ENCODE measurements at regions not wholly inside any gene's neighbourhood (a gene's known extent, or its start where the extent isn't known, plus 50 kb on each side); places are given as distances from the start of the nearest gene placed in this dataset.

DNA sequence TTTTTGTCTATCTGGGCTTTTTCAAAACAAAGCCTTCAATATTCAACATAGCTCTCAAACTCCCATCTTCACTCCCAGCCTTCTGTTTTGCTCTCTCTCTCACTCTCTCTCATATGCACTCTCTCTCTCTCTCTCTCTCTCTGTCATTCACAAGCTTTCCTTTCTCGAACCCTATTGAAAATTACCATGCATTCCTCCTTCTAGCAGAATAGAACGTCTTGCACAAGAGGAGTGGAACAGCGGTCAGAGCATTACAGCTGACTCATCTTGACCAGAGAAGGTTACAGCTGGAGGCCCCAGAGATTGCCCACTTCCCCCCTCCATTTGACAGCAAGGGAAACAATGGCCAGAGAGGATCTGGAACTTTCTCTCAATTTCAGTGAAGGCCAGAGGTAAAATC, 51.0 kb upstream of the LIFR start:
- Histone ChIP-seq H3K27ac (ENCODE audit: insufficient read depth in 1 of 2, low read depth in 1 of 2, low read length in 2 of 2, poor library complexity in 1 of 2, severe bottlenecking in 2 of 2) (no peak overlapping the region), H3K27me3 (replicated peaks in 2 of 5; ENCODE audit: control insufficient read depth in 4 of 5, insufficient read depth in 5 of 5, low read length in 4 of 5) (peaks cover 0 to 17% (median 0%) of the 10 kb centered on the region in 5 experiments), H3K4me3 (ENCODE audit: control insufficient read depth in 1 of 7, extremely low read depth in 1 of 7, insufficient read depth in 4 of 7, low read depth in 2 of 7, low read length in 6 of 7) (no peak overlapping the region), H3K9me3 (ENCODE audit: control extremely low read depth in 1 of 5, control insufficient read depth in 4 of 5, insufficient read depth in 2 of 5, low read depth in 1 of 5, low read length in 4 of 5) (no peaks in the 10 kb centered on the region), H3K4me1 (ENCODE audit: control extremely low read depth in 1 of 4, control insufficient read depth in 4 of 4, insufficient read depth in 4 of 4, low read length in 3 of 4) (no peaks in the 10 kb centered on the region), H3K36me3 (ENCODE audit: control insufficient read depth in 4 of 4, insufficient read depth in 4 of 4, low read length in 3 of 4) (no peaks in the 10 kb centered on the region)
- CTCF ChIA-PET = no interaction called here
- peak in 1 of 3 donors; percentile 6 for DNase-seq
- POLR2A ChIA-PET = no interaction called here
- WGBS (ENCODE audit: insufficient coverage) = 4% methylated on average over 3 of the region's 3 CpGs

- DNase-seq = no peak
- H3K36me3 ChIP-seq (ENCODE audit: control insufficient read depth in 4 of 4, insufficient read depth in 4 of 4, low read length in 3 of 4) = no peaks in the 10 kb centered on the region
- H3K27me3 ChIP-seq (replicated peaks in 2 of 5; ENCODE audit: control insufficient read depth in 4 of 5, insufficient read depth in 5 of 5, low read length in 4 of 5) = peaks cover 0 to 12% (median 5%) of the 10 kb centered on the region in 5 experiments
- CTCF ChIA-PET = no interaction called here
- WGBS (ENCODE audit: insufficient coverage) = no CpG with 5 or more reads among the region's 5 CpGs
- H3K4me1 ChIP-seq (ENCODE audit: control extremely low read depth in 1 of 4, control insufficient read depth in 4 of 4, insufficient read depth in 4 of 4, low read length in 3 of 4) = no peaks in the 10 kb centered on the region
- H3K9me3 ChIP-seq (ENCODE audit: control extremely low read depth in 1 of 5, control insufficient read depth in 4 of 5, insufficient read depth in 2 of 5, low read depth in 1 of 5, low read length in 4 of 5) = no peaks in the 10 kb centered on the region
- H3K27ac ChIP-seq (ENCODE audit: insufficient read depth in 1 of 2, low read depth in 1 of 2, low read length in 2 of 2, poor library complexity in 1 of 2, severe bottlenecking in 2 of 2) = no peak overlapping the region
- POLR2A ChIA-PET = no interaction called here
- H3K4me3 ChIP-seq (ENCODE audit: control insufficient read depth in 1 of 7, extremely low read depth in 1 of 7, insufficient read depth in 4 of 7, low read depth in 2 of 7, low read length in 6 of 7) = no peak overlapping the region
These were observed 51.6 kb upstream of the LIFR start for GRCh38 chr5:38607930-38608564.

DNA sequence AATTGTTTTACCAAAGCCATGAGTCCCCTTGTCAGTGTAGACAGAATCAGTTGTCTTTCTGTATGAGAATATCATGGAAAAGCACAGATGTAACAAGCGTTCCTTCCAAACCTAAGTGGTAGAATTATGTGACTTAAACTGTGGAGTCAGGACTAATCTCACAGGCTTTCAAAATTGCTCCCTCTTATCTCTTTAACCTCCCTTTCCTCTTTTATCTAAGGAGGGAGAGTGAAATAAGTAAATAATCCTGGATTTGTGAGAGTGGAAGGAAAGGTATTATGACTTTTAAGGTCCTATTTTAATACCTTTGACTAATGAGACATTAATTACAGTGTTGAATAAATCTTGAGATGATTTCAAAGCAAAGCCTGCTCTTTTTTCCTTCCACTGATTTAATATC, 52.4 kb upstream of the LIFR start:
- WGBS (ENCODE audit: insufficient coverage) = no CpG with 5 or more reads among the region's 1 CpG
- Histone ChIP-seq H3K4me1 (ENCODE audit: control extremely low read depth in 1 of 4, control insufficient read depth in 4 of 4, insufficient read depth in 4 of 4, low read length in 3 of 4) (no peaks in the 10 kb centered on the region), H3K36me3 (ENCODE audit: control insufficient read depth in 4 of 4, insufficient read depth in 4 of 4, low read length in 3 of 4) (no peaks in the 10 kb centered on the region), H3K9me3 (ENCODE audit: control extremely low read depth in 1 of 5, control insufficient read depth in 4 of 5, insufficient read depth in 2 of 5, low read depth in 1 of 5, low read length in 4 of 5) (no peaks in the 10 kb centered on the region), H3K27me3 (replicated peaks in 2 of 5; ENCODE audit: control insufficient read depth in 4 of 5, insufficient read depth in 5 of 5, low read length in 4 of 5) (peaks cover 0 to 11% (median 6%) of the 10 kb centered on the region in 5 experiments), H3K4me3 (ENCODE audit: control insufficient read depth in 1 of 7, extremely low read depth in 1 of 7, insufficient read depth in 4 of 7, low read depth in 2 of 7, low read length in 6 of 7) (no peak overlapping the region), H3K27ac (ENCODE audit: insufficient read depth in 1 of 2, low read depth in 1 of 2, low read length in 2 of 2, poor library complexity in 1 of 2, severe bottlenecking in 2 of 2) (no peak overlapping the region)
- POLR2A ChIA-PET = no interaction called here
- DNase-seq = no peak
- CTCF ChIA-PET = no interaction called here

- H3K4me3 ChIP-seq (ENCODE audit: control insufficient read depth in 1 of 7, extremely low read depth in 1 of 7, insufficient read depth in 4 of 7, low read depth in 2 of 7, low read length in 6 of 7) = no peak overlapping the region
- H3K27me3 ChIP-seq (replicated peaks in 2 of 5; ENCODE audit: control insufficient read depth in 4 of 5, insufficient read depth in 5 of 5, low read length in 4 of 5) = peaks cover 0 to 10% (median 6%) of the 10 kb centered on the region in 5 experiments
- no peak for DNase-seq
- no peaks in the 10 kb centered on the region for H3K4me1 ChIP-seq (ENCODE audit: control extremely low read depth in 1 of 4, control insufficient read depth in 4 of 4, insufficient read depth in 4 of 4, low read length in 3 of 4)
- H3K36me3 ChIP-seq (ENCODE audit: control insufficient read depth in 4 of 4, insufficient read depth in 4 of 4, low read length in 3 of 4) = no peaks in the 10 kb centered on the region
- no peak overlapping the region for H3K27ac ChIP-seq (ENCODE audit: insufficient read depth in 1 of 2, low read depth in 1 of 2, low read length in 2 of 2, poor library complexity in 1 of 2, severe bottlenecking in 2 of 2)
- H3K9me3 ChIP-seq (ENCODE audit: control extremely low read depth in 1 of 5, control insufficient read depth in 4 of 5, insufficient read depth in 2 of 5, low read depth in 1 of 5, low read length in 4 of 5) = peaks cover 0 to 5% (median 2%) of the 10 kb centered on the region in 5 experiments
- ChIA-PET CTCF (no interaction called here), POLR2A (no interaction called here)
These were observed 56.4 kb upstream of the LIFR start for GRCh38 chr5:38612851-38613250.

DNA sequence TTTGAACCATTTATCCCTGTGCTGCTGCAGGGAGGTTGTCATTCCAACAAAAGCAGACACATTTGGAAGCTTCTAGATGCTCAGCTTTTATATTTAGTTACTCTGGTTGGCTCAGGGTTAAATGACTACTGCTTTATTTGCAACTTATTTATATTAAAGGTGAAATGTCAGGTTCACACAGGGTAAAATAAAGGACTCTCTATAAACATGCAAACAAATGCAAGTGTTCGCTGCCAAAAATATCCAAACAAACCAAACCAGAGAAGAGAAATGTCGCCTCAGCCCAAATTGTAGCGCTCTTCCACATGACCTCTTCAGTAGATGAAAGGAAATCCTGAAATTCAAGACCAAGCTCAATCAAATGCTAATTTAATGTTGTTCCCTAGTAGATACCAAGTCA, 57.0 kb upstream of the LIFR start:
- H3K9me3 ChIP-seq (ENCODE audit: control extremely low read depth in 1 of 5, control insufficient read depth in 4 of 5, insufficient read depth in 2 of 5, low read depth in 1 of 5, low read length in 4 of 5) = peaks cover 0 to 6% (median 3%) of the 10 kb centered on the region in 5 experiments
- no CpG with 5 or more reads among the region's 3 CpGs for WGBS (ENCODE audit: insufficient coverage)
- POLR2A ChIA-PET = no interaction called here
- H3K4me1 ChIP-seq (ENCODE audit: control extremely low read depth in 1 of 4, control insufficient read depth in 4 of 4, insufficient read depth in 4 of 4, low read length in 3 of 4) = no peaks in the 10 kb centered on the region
- CTCF ChIA-PET = no interaction called here
- H3K27ac ChIP-seq (ENCODE audit: insufficient read depth in 1 of 2, low read depth in 1 of 2, low read length in 2 of 2, poor library complexity in 1 of 2, severe bottlenecking in 2 of 2) = no peak overlapping the region
- no peak overlapping the region for H3K4me3 ChIP-seq (ENCODE audit: control insufficient read depth in 1 of 7, extremely low read depth in 1 of 7, insufficient read depth in 4 of 7, low read depth in 2 of 7, low read length in 6 of 7)
- peaks cover 0 to 9% (median 6%) of the 10 kb centered on the region in 5 experiments for H3K27me3 ChIP-seq (replicated peaks in 2 of 5; ENCODE audit: control insufficient read depth in 4 of 5, insufficient read depth in 5 of 5, low read length in 4 of 5)
- H3K36me3 ChIP-seq (ENCODE audit: control insufficient read depth in 4 of 4, insufficient read depth in 4 of 4, low read length in 3 of 4) = no peaks in the 10 kb centered on the region
- no peak for DNase-seq

- no peak overlapping the region for H3K4me3 ChIP-seq (ENCODE audit: control insufficient read depth in 1 of 7, extremely low read depth in 1 of 7, insufficient read depth in 4 of 7, low read depth in 2 of 7, low read length in 6 of 7)
- CTCF ChIA-PET = no interaction called here
- peaks cover 0 to 6% (median 3%) of the 10 kb centered on the region in 5 experiments for H3K9me3 ChIP-seq (ENCODE audit: control extremely low read depth in 1 of 5, control insufficient read depth in 4 of 5, insufficient read depth in 2 of 5, low read depth in 1 of 5, low read length in 4 of 5)
- no peak for DNase-seq
- H3K27ac ChIP-seq (ENCODE audit: insufficient read depth in 1 of 2, low read depth in 1 of 2, low read length in 2 of 2, poor library complexity in 1 of 2, severe bottlenecking in 2 of 2) = no peak overlapping the region
- 81% methylated on average over 2 of the region's 5 CpGs for WGBS (ENCODE audit: insufficient coverage)
- POLR2A ChIA-PET = no interaction called here
- no peaks in the 10 kb centered on the region for H3K4me1 ChIP-seq (ENCODE audit: control extremely low read depth in 1 of 4, control insufficient read depth in 4 of 4, insufficient read depth in 4 of 4, low read length in 3 of 4)
- H3K27me3 ChIP-seq (replicated peaks in 2 of 5; ENCODE audit: control insufficient read depth in 4 of 5, insufficient read depth in 5 of 5, low read length in 4 of 5) = peaks cover 0 to 9% (median 4%) of the 10 kb centered on the region in 5 experiments
- no peaks in the 10 kb centered on the region for H3K36me3 ChIP-seq (ENCODE audit: control insufficient read depth in 4 of 4, insufficient read depth in 4 of 4, low read length in 3 of 4)
These were observed 57.8 kb upstream of the LIFR start for GRCh38 chr5:38613992-38614836.

DNA sequence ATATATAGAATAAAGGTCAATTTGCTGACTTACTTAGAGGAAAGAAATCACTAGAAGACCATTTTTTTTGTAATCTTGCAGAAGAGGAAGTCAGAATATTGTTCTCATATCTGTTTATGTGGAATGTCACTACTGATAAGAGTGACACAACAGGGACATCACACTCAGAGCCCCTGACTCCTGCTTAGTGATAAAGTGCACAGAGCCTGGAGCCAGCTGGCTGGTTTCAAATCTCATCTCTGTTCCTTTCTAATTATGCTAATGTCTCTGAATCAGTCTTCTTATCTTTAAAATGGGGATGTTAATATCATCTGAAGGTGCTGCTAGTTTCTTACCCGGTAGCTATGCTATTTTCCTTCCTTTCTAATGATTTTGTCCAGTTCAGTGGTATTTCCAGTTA, 58.6 kb upstream of the LIFR start:
- peaks cover 0 to 6% (median 4%) of the 10 kb centered on the region in 5 experiments for H3K9me3 ChIP-seq (ENCODE audit: control extremely low read depth in 1 of 5, control insufficient read depth in 4 of 5, insufficient read depth in 2 of 5, low read depth in 1 of 5, low read length in 4 of 5)
- DNase-seq = no peak
- 100% methylated on average over 1 of the region's 1 CpG for WGBS (ENCODE audit: insufficient coverage)
- ChIA-PET POLR2A (no interaction called here), CTCF (no interaction called here)
- no peak overlapping the region for H3K4me3 ChIP-seq (ENCODE audit: control insufficient read depth in 1 of 7, extremely low read depth in 1 of 7, insufficient read depth in 4 of 7, low read depth in 2 of 7, low read length in 6 of 7)
- no peak overlapping the region for H3K27ac ChIP-seq (ENCODE audit: insufficient read depth in 1 of 2, low read depth in 1 of 2, low read length in 2 of 2, poor library complexity in 1 of 2, severe bottlenecking in 2 of 2)
- H3K4me1 ChIP-seq (ENCODE audit: control extremely low read depth in 1 of 4, control insufficient read depth in 4 of 4, insufficient read depth in 4 of 4, low read length in 3 of 4) = no peaks in the 10 kb centered on the region
- H3K27me3 ChIP-seq (replicated peaks in 2 of 5; ENCODE audit: control insufficient read depth in 4 of 5, insufficient read depth in 5 of 5, low read length in 4 of 5) = peaks cover 0 to 9% (median 0%) of the 10 kb centered on the region in 5 experiments
- H3K36me3 ChIP-seq (ENCODE audit: control insufficient read depth in 4 of 4, insufficient read depth in 4 of 4, low read length in 3 of 4) = no peaks in the 10 kb centered on the region

All from common myeloid progenitor, CD34-positive (primary cell).